K562 (cell line): ENCODE measurements at regions not wholly inside any gene's neighbourhood (a gene's known extent, or its start where the extent isn't known, plus 50 kb on each side); places are given as distances from the start of the nearest gene placed in this dataset.

Source experiments
- ATAC-seq: fragments of 200-7000 bp; cut with Tn5 transposase; 3 replicates; pipeline ENCODE4 v1.9.1; 2020; ENCODE audit warnings: moderate library complexity
- BruUV-seq: library from RNA; stranded (reverse); fragments of 400-500 nt; replicated peaks from 2 replicates; lab custom pipeline; 2021; lab: Mats Ljungman, UMichigan
- CTCF ChIA-PET: fragments of 300-600 bp; formaldehyde crosslinking; extraction: SDS; loops from one replicate; lab custom pipeline; 2021; ENCODE audit warnings: low intra/inter-chr PET ratio; lab: Yijun Ruan, JAX
- POLR2A ChIA-PET: fragments of 300-600, 350-650 bp; sonication (Branson Sonifier 250); formaldehyde crosslinking; extraction: SDS; loops from one replicate; lab custom pipeline; 2021; ENCODE audit warnings: antibody characterized with exemption, inconsistent platforms; lab: Yijun Ruan, JAX
- DNase-seq, 4 experiments: peaks; one replicate each; pipeline versions ENCODE4 v3.0.0 to v3.0.0-alpha.2; 2011 to 2018; ENCODE audit warnings: low spot score in 3 of 4, mixed read lengths in 3 of 4; ENCODE audit errors: extremely low read depth in 1 of 4
- FAIRE-seq: peaks from 2 replicates; lab custom pipeline; 2011; peaks lifted over from hg19 to GRCh38; lab: Jason Lieb, UNC
- H2AFZ ChIP-seq: 2 replicates; pipeline ENCODE4 v1.6.0; 2011; ENCODE audit warnings: low read depth, low read length, control low read depth, inconsistent platforms
- H3K27ac ChIP-seq: fragments of 200-600 bp; 3 replicates; pipeline ENCODE4 v1.8.0; 2011; ENCODE audit warnings: low read depth, mild to moderate bottlenecking, control low read depth, inconsistent platforms, low read length, moderate library complexity, mixed read lengths; ENCODE audit errors: extremely low read depth
- H3K27me3 ChIP-seq, 2 experiments: fragments of 300-600 bp in 1 of 2; 2 replicates in 1 of 2; 3 replicates in 1 of 2; pipeline versions ENCODE4 v1.6.0 to v1.8.0; 2011; ENCODE audit warnings: inconsistent platforms in 2 of 2, low read length in 2 of 2, mild to moderate bottlenecking in 1 of 2, mixed read lengths in 1 of 2, moderate library complexity in 1 of 2; ENCODE audit not compliant: control insufficient read depth in 2 of 2, insufficient read depth in 2 of 2
- H3K36me3 ChIP-seq: fragments of 300-600 bp; 3 replicates; pipeline ENCODE4 v1.8.0; 2011; ENCODE audit warnings: mild to moderate bottlenecking, low read length, inconsistent platforms; ENCODE audit not compliant: control insufficient read depth, insufficient read depth
- H3K4me1 ChIP-seq, 2 experiments: fragments of 200-600 bp in 1 of 2; replicated peaks in 1 of 2; 2 replicates in 1 of 2; 3 replicates in 1 of 2; pipeline versions ENCODE4 v1.5.1 to v1.8.0; 2011; ENCODE audit warnings: inconsistent platforms in 2 of 2, low read length in 2 of 2, mild to moderate bottlenecking in 1 of 2, mixed read lengths in 1 of 2, moderate library complexity in 1 of 2; ENCODE audit not compliant: control insufficient read depth in 2 of 2, insufficient read depth in 2 of 2
- H3K4me2 ChIP-seq: 2 replicates; pipeline ENCODE4 v1.6.1; 2011; ENCODE audit warnings: low read length, control low read depth, inconsistent platforms, mixed read lengths; ENCODE audit not compliant: insufficient read depth
- H3K4me3 ChIP-seq: fragments of 200-600 bp; sonication (generic), shearing (Covaris generic); 2 replicates; pipeline ENCODE4 v1.5.1; 2016; ENCODE audit warnings: control low read depth, inconsistent platforms
- H3K79me2 ChIP-seq: fragments of 200-600 bp; 3 replicates; pipeline ENCODE4 v1.8.0; 2011; ENCODE audit warnings: low read length, inconsistent platforms; ENCODE audit not compliant: control insufficient read depth, insufficient read depth
- H3K9ac ChIP-seq, 2 experiments: 2 replicates each; pipeline versions ENCODE4 v1.6.0 to v1.6.1; 2011; ENCODE audit warnings: low read depth in 2 of 2, low read length in 2 of 2, control low read depth in 1 of 2, inconsistent platforms in 1 of 2, mild to moderate bottlenecking in 1 of 2, mixed read lengths in 1 of 2; ENCODE audit not compliant: insufficient read depth in 1 of 2
- H3K9me1 ChIP-seq: one replicate; pipeline ENCODE4 v1.6.0; 2011; ENCODE audit warnings: inconsistent platforms, mild to moderate bottlenecking, low read length, moderate library complexity; ENCODE audit not compliant: control insufficient read depth, insufficient read depth
- H3K9me3 ChIP-seq: replicated peaks from 2 replicates; pipeline ENCODE4 v1.5.1; 2011; ENCODE audit warnings: low read depth, low read length, inconsistent platforms; ENCODE audit not compliant: control insufficient read depth, insufficient read depth
- H4K20me1 ChIP-seq: replicated peaks from 2 replicates; pipeline ENCODE4 v1.6.1; 2011; ENCODE audit warnings: low read length, inconsistent platforms, mixed read lengths; ENCODE audit not compliant: control insufficient read depth, insufficient read depth
- HNRNPLL ChIP-seq: fragments of 200-400 bp; formaldehyde crosslinking; IDR thresholded peaks from 2 replicates; pipeline ENCODE4 v1.6.1; 2017; ENCODE audit warnings: low read length, low read depth, mild to moderate bottlenecking; ENCODE audit not compliant: poor library complexity, severe bottlenecking
- KAT7 ChIP-seq: sonication (generic); formaldehyde crosslinking; IDR thresholded peaks from 2 replicates; pipeline ENCODE4 v1.8.0; 2022; ENCODE audit warnings: missing genetic modification reagents, mild to moderate bottlenecking, borderline replicate concordance
- NR2F6 ChIP-seq: fragments of 450-650 bp; formaldehyde crosslinking; IDR thresholded peaks from 2 replicates; pipeline ENCODE4 v1.4.0; 2020; ENCODE audit warnings: mild to moderate bottlenecking
- RB1 ChIP-seq: fragments of 450-650 bp; IDR thresholded peaks from 2 replicates; pipeline ENCODE4 v1.6.1; 2017; ENCODE audit warnings: low read depth, mild to moderate bottlenecking
- TRIM24 ChIP-seq, 2 experiments: fragments of 450-650 bp; IDR thresholded peaks; 2 replicates each; pipeline ENCODE4 v1.6.1; 2016
- ZFX ChIP-seq: sonication (generic); formaldehyde crosslinking; IDR thresholded peaks from 2 replicates; pipeline ENCODE4 v1.8.0; 2022; ENCODE audit warnings: mild to moderate bottlenecking, missing genetic modification reagents, moderate library complexity
- ZNF263 ChIP-seq: sonication (generic); formaldehyde crosslinking; IDR thresholded peaks from 2 replicates; pipeline ENCODE4 v1.8.0; 2022; ENCODE audit warnings: mild to moderate bottlenecking, missing genetic modification reagents, borderline replicate concordance
- ZNF444 ChIP-seq: fragments of 250-450 bp; sonication (Bioruptor Pico); IDR thresholded peaks from 2 replicates; pipeline ENCODE4 v1.4.0; 2020; ENCODE audit warnings: mild to moderate bottlenecking, moderate library complexity
- WGBS: fragments of 100-300 bp; shearing (Covaris generic); methylation state at CpG from one replicate; pipeline ENCODE4 v1.1.6; 2016; ENCODE audit warnings: low coverage, mixed read lengths; ENCODE audit not compliant: insufficient coverage; ENCODE audit errors: missing lambda C conversion rate; 5-methylcytosine and 5-hydroxymethylcytosine counted together
- in situ Hi-C: fragments of 300-500 bp; cut with MboI; formaldehyde crosslinking; loops from 4 replicates; pipeline ENCODE4 v1.15.0; 2018; ENCODE audit warnings: inconsistent platforms, mixed read lengths
- intact Hi-C: fragments of 100-400 bp; cut with micrococcal nuclease; formaldehyde crosslinking; loops from 2 replicates; pipeline ENCODE4 v1.14.2; 2022
- TF ChIP-seq, protein P1 (sequence below): sonication (generic); formaldehyde crosslinking; IDR thresholded peaks from 2 replicates; pipeline ENCODE4 v1.8.1; 2023; ENCODE audit warnings: mild to moderate bottlenecking, missing genetic modification reagents
- TF ChIP-seq, protein P2 (sequence below): sonication (generic); formaldehyde crosslinking; IDR thresholded peaks from 2 replicates; pipeline ENCODE4 v1.9.0; 2022; ENCODE audit warnings: mild to moderate bottlenecking, missing genetic modification reagents

DNA sequence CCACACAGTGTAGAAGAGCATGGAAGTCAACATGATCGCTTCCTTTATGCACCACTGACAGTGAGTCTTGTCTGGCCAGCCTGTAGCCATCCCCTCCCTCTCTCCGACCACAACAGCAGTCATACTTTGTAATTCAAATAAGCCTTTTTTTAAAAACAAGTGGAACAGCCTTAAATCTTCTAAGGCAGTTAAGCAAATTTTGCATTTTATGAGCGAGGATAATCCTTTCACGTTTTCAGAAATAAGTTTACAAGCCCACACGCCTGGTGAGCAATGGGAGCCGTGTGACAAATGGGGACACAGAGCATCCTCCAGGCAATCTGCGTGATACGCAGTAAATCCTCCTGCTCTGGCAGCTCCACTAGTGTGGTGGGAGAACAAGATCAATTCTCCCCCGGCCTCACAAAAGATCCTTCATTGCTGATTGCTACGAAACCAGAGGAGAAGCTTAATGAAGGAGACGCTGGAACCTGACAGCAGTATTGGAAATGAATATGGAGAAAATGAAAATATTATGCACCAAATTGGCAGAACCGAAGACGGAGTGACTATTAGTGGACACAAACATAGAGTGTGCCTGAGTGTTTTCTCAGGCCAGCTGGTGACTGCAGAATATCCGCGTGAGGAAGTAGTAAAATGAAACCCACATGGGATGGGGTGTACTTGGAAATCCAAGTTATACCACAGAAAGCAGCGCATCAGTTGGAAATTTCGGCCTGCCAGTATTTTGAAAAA is 104.2 kb upstream of the CDCA7L start:
- no peak overlapping the region for H3K4me2 ChIP-seq
- H3K9me3 ChIP-seq = no peaks in the 10 kb centered on the region
- no peak for FAIRE-seq
- H3K9ac ChIP-seq = no peak overlapping the region
- no peaks in the 10 kb centered on the region for H3K4me1 ChIP-seq
- H3K36me3 ChIP-seq = no peaks in the 10 kb centered on the region
- no peak overlapping the region for H3K27ac ChIP-seq
- intact Hi-C loops = no loop called here
- no peak overlapping the region for H3K4me3 ChIP-seq
- POLR2A ChIA-PET = no interaction called here
- no peaks in the 10 kb centered on the region for H4K20me1 ChIP-seq
- no peak for TF ChIP-seq KAT7 (CRISPR knock-in tag)
- TF ChIP-seq ZNF263 (CRISPR knock-in tag) = no peak
- TF ChIP-seq, protein P1, sequence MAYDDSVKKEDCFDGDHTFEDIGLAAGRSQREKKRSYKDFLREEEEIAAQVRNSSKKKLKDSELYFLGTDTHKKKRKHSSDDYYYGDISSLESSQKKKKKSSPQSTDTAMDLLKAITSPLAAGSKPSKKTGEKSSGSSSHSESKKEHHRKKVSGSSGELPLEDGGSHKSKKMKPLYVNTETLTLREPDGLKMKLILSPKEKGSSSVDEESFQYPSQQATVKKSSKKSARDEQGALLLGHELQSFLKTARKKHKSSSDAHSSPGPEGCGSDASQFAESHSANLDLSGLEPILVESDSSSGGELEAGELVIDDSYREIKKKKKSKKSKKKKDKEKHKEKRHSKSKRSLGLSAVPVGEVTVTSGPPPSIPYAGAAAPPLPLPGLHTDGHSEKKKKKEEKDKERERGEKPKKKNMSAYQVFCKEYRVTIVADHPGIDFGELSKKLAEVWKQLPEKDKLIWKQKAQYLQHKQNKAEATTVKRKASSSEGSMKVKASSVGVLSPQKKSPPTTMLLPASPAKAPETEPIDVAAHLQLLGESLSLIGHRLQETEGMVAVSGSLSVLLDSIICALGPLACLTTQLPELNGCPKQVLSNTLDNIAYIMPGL (CRISPR knock-in tag) = no peak
- no peak for TF ChIP-seq ZFX (CRISPR knock-in tag)
- no peak for TF ChIP-seq NR2F6 (CRISPR knock-in tag)
- no peak for TF ChIP-seq HNRNPLL
- TF ChIP-seq, protein P2, sequence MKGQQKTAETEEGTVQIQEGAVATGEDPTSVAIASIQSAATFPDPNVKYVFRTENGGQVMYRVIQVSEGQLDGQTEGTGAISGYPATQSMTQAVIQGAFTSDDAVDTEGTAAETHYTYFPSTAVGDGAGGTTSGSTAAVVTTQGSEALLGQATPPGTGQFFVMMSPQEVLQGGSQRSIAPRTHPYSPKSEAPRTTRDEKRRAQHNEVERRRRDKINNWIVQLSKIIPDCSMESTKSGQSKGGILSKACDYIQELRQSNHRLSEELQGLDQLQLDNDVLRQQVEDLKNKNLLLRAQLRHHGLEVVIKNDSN (CRISPR knock-in tag) = no peak
- no peak for TF ChIP-seq RB1
- no peak for TF ChIP-seq ZNF444 (CRISPR knock-in tag)
- TF ChIP-seq TRIM24 (IDR thresholded peaks at IDR 0.05) = no peak
- H3K9me1 ChIP-seq = no peaks in the 10 kb centered on the region
- no peaks in the 10 kb centered on the region for H3K79me2 ChIP-seq
- no peak for ATAC-seq
- CTCF ChIA-PET = no interaction called here
- 2% methylated on average over 17 of the region's 17 CpGs for WGBS
- in situ Hi-C loops = no loop called here
- H2AFZ ChIP-seq = no peak overlapping the region
- DNase-seq = no peak
- no TSS peak for BruUV-seq
- H3K27me3 ChIP-seq = peaks cover 31 to 45% of the 10 kb centered on the region in 2 experiments; a peak in 4 of 5 replicates
